Loucy (cell line): ENCODE measurements at regions not wholly inside any gene's neighbourhood (a gene's known extent, or its start where the extent isn't known, plus 50 kb on each side); places are given as distances from the start of the nearest gene placed in this dataset.

Experiments used
- H2AFZ ChIP-seq: fragments of 200-600 bp; sonication (generic); 2 replicates; pipeline ENCODE4 v1.6.0; 2016; ENCODE audit warnings: antibody characterized with exemption, mild to moderate bottlenecking, low read length, moderate library complexity
- H3F3A ChIP-seq: fragments of 200-600 bp; 2 replicates; pipeline ENCODE4 v1.6.0; 2016; ENCODE audit warnings: antibody characterized with exemption, low read depth, mild to moderate bottlenecking
- H3K27me3 ChIP-seq: fragments of 200-600 bp; sonication (generic); 2 replicates; pipeline ENCODE4 v1.6.1; 2014; ENCODE audit warnings: low read length, mild to moderate bottlenecking; ENCODE audit not compliant: insufficient read depth, poor library complexity, severe bottlenecking
- H3K36me3 ChIP-seq: fragments of 200-600 bp; sonication (generic); 2 replicates; pipeline ENCODE4 v1.6.1; 2016; ENCODE audit warnings: low read length; ENCODE audit not compliant: insufficient read depth
- H3K4me1 ChIP-seq: fragments of 200-600 bp; sonication (generic); 2 replicates; pipeline ENCODE4 v1.5.1; 2014; ENCODE audit warnings: low read length, mild to moderate bottlenecking; ENCODE audit not compliant: insufficient read depth, poor library complexity, severe bottlenecking
- H3K4me2 ChIP-seq: fragments of 200-600 bp; sonication (generic); 2 replicates; pipeline ENCODE4 v1.6.0; 2014; ENCODE audit warnings: antibody characterized with exemption, low read length, low read depth, mild to moderate bottlenecking; ENCODE audit not compliant: poor library complexity, severe bottlenecking
- H3K4me3 ChIP-seq: fragments of 200-600 bp; sonication (generic); 2 replicates; pipeline ENCODE4 v1.5.1; 2014; ENCODE audit warnings: low read length, mild to moderate bottlenecking, mixed read lengths; ENCODE audit not compliant: poor library complexity, severe bottlenecking
- H3K79me2 ChIP-seq: fragments of 200-600 bp; sonication (generic); 2 replicates; pipeline ENCODE4 v1.6.1; 2014; ENCODE audit warnings: low read length; ENCODE audit not compliant: insufficient read depth
- H3K9ac ChIP-seq: fragments of 200-600 bp; sonication (generic); 2 replicates; pipeline ENCODE4 v1.6.0; 2014; ENCODE audit warnings: mild to moderate bottlenecking, low read depth, low read length, moderate library complexity; ENCODE audit not compliant: poor library complexity, severe bottlenecking
- H3K9me2 ChIP-seq: fragments of 200-600 bp; sonication (generic); replicated peaks from 2 replicates; pipeline ENCODE4 v1.6.1; 2016; ENCODE audit warnings: low read depth, low read length, mixed read lengths
- H3K9me3 ChIP-seq: fragments of 200-600 bp; sonication (generic); 2 replicates; pipeline ENCODE4 v1.6.1; 2014; ENCODE audit warnings: mild to moderate bottlenecking, antibody characterized with exemption, low read length, low read depth; ENCODE audit not compliant: insufficient read depth
- H4K20me1 ChIP-seq: fragments of 200-600 bp; sonication (generic); 2 replicates; pipeline ENCODE4 v1.6.0; 2014; ENCODE audit warnings: antibody characterized with exemption, low read length, mild to moderate bottlenecking; ENCODE audit not compliant: insufficient read depth, poor library complexity, severe bottlenecking
- CTCF ChIP-seq: fragments of 200-600 bp; sonication (generic); conservative IDR thresholded peaks from 2 replicates; pipeline ENCODE4 v1.5.1; 2014; ENCODE audit warnings: mild to moderate bottlenecking, antibody characterized with exemption, low read length
- EZH2phosphoT487 ChIP-seq: fragments of 200-600 bp; IDR thresholded peaks from 2 replicates; pipeline ENCODE4 v1.6.1; 2018; ENCODE audit warnings: antibody characterized with exemption, mild to moderate bottlenecking, moderate library complexity, borderline replicate concordance

GRCh38 chr2:136332436-136333095 lies 214.6 kb upstream of the CXCR4 start:
- H3F3A ChIP-seq: no peaks in the 10 kb centered on the region
- no peaks in the 10 kb centered on the region for H3K4me1 ChIP-seq
- TF ChIP-seq CTCF: no peak
- TF ChIP-seq EZH2phosphoT487: no peak
- no peaks in the 10 kb centered on the region for H3K36me3 ChIP-seq
- no peaks in the 10 kb centered on the region for H3K79me2 ChIP-seq
- H2AFZ ChIP-seq: no peak overlapping the region
- no peaks in the 10 kb centered on the region for H4K20me1 ChIP-seq
- H3K4me3 ChIP-seq: no peak overlapping the region
- H3K9ac ChIP-seq: no peak overlapping the region
- no peaks in the 10 kb centered on the region for H3K9me3 ChIP-seq
- H3K27me3 ChIP-seq: no peaks in the 10 kb centered on the region
- H3K4me2 ChIP-seq: no peak overlapping the region
- no peaks in the 10 kb centered on the region for H3K9me2 ChIP-seq

- no peak overlapping the region for H3K4me3 ChIP-seq
- H3K9me2 ChIP-seq: no peaks in the 10 kb centered on the region
- H3K9ac ChIP-seq: no peak overlapping the region
- no peaks in the 10 kb centered on the region for H3K79me2 ChIP-seq
- H3K4me2 ChIP-seq: no peak overlapping the region
- no peak overlapping the region for H2AFZ ChIP-seq
- no peaks in the 10 kb centered on the region for H3K9me3 ChIP-seq
- no peaks in the 10 kb centered on the region for H3K36me3 ChIP-seq
- no peaks in the 10 kb centered on the region for H3F3A ChIP-seq
- peaks cover 8% of the 10 kb centered on the region for H3K4me1 ChIP-seq
- no peaks in the 10 kb centered on the region for H3K27me3 ChIP-seq
- TF ChIP-seq EZH2phosphoT487: no peak
- no peak for TF ChIP-seq CTCF
- no peaks in the 10 kb centered on the region for H4K20me1 ChIP-seq
These were observed 213.3 kb upstream of the CXCR4 start for GRCh38 chr2:136331226-136331625.

- TF ChIP-seq CTCF: no peak
- TF ChIP-seq EZH2phosphoT487: no peak
- H2AFZ ChIP-seq: no peak overlapping the region
These were observed 210.4 kb upstream of the CXCR4 start for GRCh38 chr2:136328207-136328795.

More at GRCh38 chr2:136328207-136328795, 210.4 kb upstream of the CXCR4 start:
- no peak overlapping the region for H3K4me3 ChIP-seq
- H3K4me2 ChIP-seq: no peak overlapping the region
- H3K79me2 ChIP-seq: no peaks in the 10 kb centered on the region
- H3K36me3 ChIP-seq: no peaks in the 10 kb centered on the region
- no peak overlapping the region for H3K9ac ChIP-seq
- no peaks in the 10 kb centered on the region for H3K27me3 ChIP-seq
- H3K9me2 ChIP-seq: no peaks in the 10 kb centered on the region
- no peaks in the 10 kb centered on the region for H4K20me1 ChIP-seq
- peaks cover 19% of the 10 kb centered on the region for H3K4me1 ChIP-seq
- H3K9me3 ChIP-seq: no peaks in the 10 kb centered on the region
- no peaks in the 10 kb centered on the region for H3F3A ChIP-seq
